CD4-positive, alpha-beta T cell (primary cell): ENCODE measurements at regions not wholly inside any gene's neighbourhood (a gene's known extent, or its start where the extent isn't known, plus 50 kb on each side); places are given as distances from the start of the nearest gene placed in this dataset.

Source experiments
- ATAC-seq: fragments of 200-7000 bp; cut with Tn5 transposase; one replicate; pipeline ENCODE4 v1.10.0; 2022; ENCODE audit warnings: mild to moderate bottlenecking; ENCODE audit not compliant: poor library complexity
- CTCF ChIA-PET: fragments of 350-600 bp; sonication (Branson Sonifier 250); formaldehyde crosslinking; loops from one replicate; lab custom pipeline; 2021; ENCODE audit warnings: antibody characterized with exemption, inconsistent platforms; lab: Charles Lee
- POLR2A ChIA-PET: fragments of 350-600 bp; sonication (Branson Sonifier 250); formaldehyde crosslinking; loops from one replicate; lab custom pipeline; 2021; ENCODE audit warnings: antibody characterized with exemption, inconsistent platforms; lab: Charles Lee
- DNase-seq, 14 experiments: peaks; one replicate each; pipeline ENCODE4 v3.0.0-alpha.2; 2013 to 2020; ENCODE audit warnings: mixed read lengths in 2 of 14
- H3K27ac ChIP-seq, 2 donors: one replicate each; pipeline versions ENCODE4 v1.5.1 to v1.7.0; 2013; ENCODE audit warnings: low read length in 2 of 2, low read depth in 1 of 2, mild to moderate bottlenecking in 1 of 2
- H3K27me3 ChIP-seq, 2 experiments: 1 replicate in 1 of 2; 2 replicates in 1 of 2; pipeline versions ENCODE4 v1.6.1 to v1.7.0; 2013; ENCODE audit warnings: low read length in 2 of 2, control low read depth in 1 of 2, mild to moderate bottlenecking in 1 of 2, moderate library complexity in 1 of 2; ENCODE audit not compliant: insufficient read depth in 2 of 2, control insufficient read depth in 1 of 2
- H3K36me3 ChIP-seq: one replicate; pipeline ENCODE4 v1.6.1; 2013; ENCODE audit warnings: low read length, control low read depth; ENCODE audit not compliant: insufficient read depth
- H3K4me1 ChIP-seq: one replicate; pipeline ENCODE4 v1.6.1; 2013; ENCODE audit warnings: low read length, control low read depth; ENCODE audit not compliant: insufficient read depth
- H3K4me3 ChIP-seq: one replicate; pipeline ENCODE4 v1.5.1; 2013; ENCODE audit warnings: mild to moderate bottlenecking, low read length, moderate library complexity
- H3K9me3 ChIP-seq, 2 experiments: 1 replicate in 1 of 2; 2 replicates in 1 of 2; pipeline versions ENCODE4 v1.6.1 to v1.7.0; 2013; ENCODE audit warnings: low read length in 2 of 2, mild to moderate bottlenecking in 2 of 2, control low read depth in 1 of 2, moderate library complexity in 1 of 2; ENCODE audit not compliant: control insufficient read depth in 1 of 2, insufficient read depth in 1 of 2
- H3K27ac Mint-ChIP-seq: one replicate; pipeline ENCODE4 v1.8.0; 2020; ENCODE audit warnings: mixed read lengths
- H3K27me3 Mint-ChIP-seq: one replicate; pipeline ENCODE4 v1.8.0; 2021; ENCODE audit warnings: mixed read lengths
- H3K36me3 Mint-ChIP-seq: one replicate; pipeline ENCODE4 v1.8.0; 2021; ENCODE audit warnings: low read depth, mixed read lengths
- H3K4me1 Mint-ChIP-seq: one replicate; pipeline ENCODE4 v1.8.0; 2021; ENCODE audit warnings: low read depth, mixed read lengths
- H3K4me3 Mint-ChIP-seq: one replicate; pipeline ENCODE4 v1.8.0; 2020; ENCODE audit warnings: mild to moderate bottlenecking, mixed read lengths
- H3K9me3 Mint-ChIP-seq: one replicate; pipeline ENCODE4 v1.8.0; 2020; ENCODE audit warnings: mixed read lengths
- CTCF ChIP-seq: fragments of 200-600 bp; IDR thresholded peaks from one replicate; pipeline ENCODE4 v1.8.0; 2022; ENCODE audit warnings: antibody characterized with exemption, mild to moderate bottlenecking
- intact Hi-C, 2 experiments: fragments of 100-400 bp; cut with DNase I in 1 of 2; cut with micrococcal nuclease in 1 of 2; formaldehyde crosslinking; loops; one replicate each; pipeline versions ENCODE4 v1.15.1 to v1.9.0; 2023 to 2025; cut with DNase I, micrococcal nuclease

- Histone ChIP-seq H3K36me3 (no peaks in the 10 kb centered on the region), H3K9me3 (peaks cover 0 to 4% of the 10 kb centered on the region in 2 experiments), H3K27ac (no peak overlapping the region), H3K4me1 (no peaks in the 10 kb centered on the region), H3K27me3 (no peaks in the 10 kb centered on the region), H3K4me3 (no peak overlapping the region)
- no peaks in the 10 kb centered on the region for H3K27me3 Mint-ChIP-seq
- ATAC-seq = no peak
- no peak for TF ChIP-seq CTCF
- intact Hi-C loops = no loop called here
- no peak overlapping the region for H3K27ac Mint-ChIP-seq
- no peaks in the 10 kb centered on the region for H3K36me3 Mint-ChIP-seq
- no peaks in the 10 kb centered on the region for H3K4me1 Mint-ChIP-seq
- no peaks in the 10 kb centered on the region for H3K9me3 Mint-ChIP-seq
- POLR2A ChIA-PET = no interaction called here
- DNase-seq = no peak
- CTCF ChIA-PET = no interaction called here
- H3K4me3 Mint-ChIP-seq = no peak overlapping the region
Measured at GRCh38 chr6:23200946-23201345, 631.6 kb downstream of the HDGFL1 start.

DNA sequence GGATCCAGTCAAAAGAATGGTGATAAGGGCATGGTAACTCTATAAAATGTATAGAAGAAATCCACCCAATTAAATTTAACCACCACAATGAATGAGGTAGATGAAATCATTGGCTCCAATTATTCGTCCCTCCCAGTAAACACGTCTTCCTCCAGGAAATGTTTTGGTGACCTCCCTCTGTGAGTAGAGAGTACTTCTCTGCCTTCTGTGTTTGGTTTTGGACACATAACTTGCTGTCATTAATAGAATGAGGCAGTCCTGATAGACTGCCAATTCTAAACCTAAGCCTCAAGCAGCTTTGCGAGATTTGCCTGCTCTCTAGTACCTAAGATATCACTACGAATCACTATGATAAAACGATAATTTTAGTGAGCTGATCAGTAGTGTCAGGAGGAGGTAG is 632.8 kb downstream of the HDGFL1 start:
- DNase-seq (no peak), ATAC-seq (no peak)
- peaks cover 0 to 4% of the 10 kb centered on the region in 2 experiments for H3K9me3 ChIP-seq
- no peak overlapping the region for H3K4me3 Mint-ChIP-seq
- no peaks in the 10 kb centered on the region for H3K27me3 ChIP-seq
- H3K27ac ChIP-seq = no peak overlapping the region
- no peak overlapping the region for H3K27ac Mint-ChIP-seq
- peaks cover 2% of the 10 kb centered on the region for H3K9me3 Mint-ChIP-seq
- no peaks in the 10 kb centered on the region for H3K4me1 Mint-ChIP-seq
- TF ChIP-seq CTCF = no peak
- no peaks in the 10 kb centered on the region for H3K27me3 Mint-ChIP-seq
- ChIA-PET CTCF (interaction anchor here (0.6 kb wide), 1 partner anchor 295 kb away, joined by 3 read pairs; no protein-coding TSS in a partner anchor), POLR2A (no interaction called here)
- no peak overlapping the region for H3K4me3 ChIP-seq
- intact Hi-C loops = no loop called here
- no peaks in the 10 kb centered on the region for H3K36me3 Mint-ChIP-seq
- no peaks in the 10 kb centered on the region for H3K4me1 ChIP-seq
- no peaks in the 10 kb centered on the region for H3K36me3 ChIP-seq

GRCh38 chr6:23212398-23212797 is 643.0 kb downstream of the HDGFL1 start:
- Mint-ChIP-seq H3K4me1 (no peaks in the 10 kb centered on the region), H3K27me3 (no peaks in the 10 kb centered on the region), H3K36me3 (no peaks in the 10 kb centered on the region), H3K4me3 (no peak overlapping the region), H3K9me3 (peaks cover 13% of the 10 kb centered on the region), H3K27ac (no peak overlapping the region)
- intact Hi-C loops = no loop called here
- CTCF ChIA-PET = no interaction called here
- no peak for TF ChIP-seq CTCF
- POLR2A ChIA-PET = no interaction called here
- no peaks in the 10 kb centered on the region for H3K36me3 ChIP-seq
- no peaks in the 10 kb centered on the region for H3K4me1 ChIP-seq
- DNase-seq (no peak), ATAC-seq (no peak)
- no peaks in the 10 kb centered on the region for H3K27me3 ChIP-seq
- peaks cover 0 to 4% of the 10 kb centered on the region in 2 experiments for H3K9me3 ChIP-seq
- no peak overlapping the region for H3K27ac ChIP-seq
- H3K4me3 ChIP-seq = no peak overlapping the region
